T47D (cell line): ENCODE measurements at regions not wholly inside any gene's neighbourhood (a gene's known extent, or its start where the extent isn't known, plus 50 kb on each side); places are given as distances from the start of the nearest gene placed in this dataset.

Experiments used
- DNase-seq, 2 experiments: peaks; one replicate each; pipeline versions ENCODE4 v3.0.0 to v3.0.0-alpha.2; 2011 to 2012; ENCODE audit warnings: low read depth in 1 of 2, low spot score in 1 of 2
- JUND ChIP-seq: IDR thresholded peaks from 2 replicates; pipeline ENCODE4 v1.6.1; 2012; ENCODE audit warnings: low read depth
- in situ Hi-C: cut with HindIII; loops from 2 replicates; pipeline ENCODE4 v1.10.0; 2016; ENCODE audit warnings: low sequenced_read_pairs, low pct_unique_long_range_greater_than_20kb

- in situ Hi-C loops: no loop called here
- TF ChIP-seq JUND: no peak
- DNase-seq: no peak
These were observed 49.7 kb upstream of the SHISAL1 start for GRCh38 chr22:44362249-44363012.
